ENCODE measurements at regions not wholly inside any gene's neighbourhood (a gene's known extent, or its start where the extent isn't known, plus 50 kb on each side); places are given as distances from the start of the nearest gene placed in this dataset.

DNA sequence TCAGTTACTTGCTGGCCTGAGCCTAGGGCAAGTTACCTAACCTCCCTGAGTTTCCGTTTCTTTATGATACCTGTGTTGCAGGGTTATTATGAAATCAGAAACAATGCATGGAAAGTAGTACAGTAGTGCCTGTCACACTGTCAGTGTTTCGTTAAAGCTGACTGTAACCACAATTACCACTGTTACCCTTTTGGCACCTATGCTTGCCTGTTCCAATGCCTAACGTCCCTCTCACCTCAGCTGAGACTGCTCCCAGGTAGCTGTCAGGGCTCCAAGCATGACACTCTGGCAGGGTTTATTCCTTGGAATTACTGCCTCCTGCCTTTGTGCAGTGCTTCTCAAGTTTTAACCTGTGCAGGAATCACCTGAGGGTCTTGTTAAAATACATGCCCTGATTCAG, 135.2 kb upstream of the RBMS1 start:
- POLR2A ChIA-PET: no interaction called here
- peaks cover 16% of the 10 kb centered on the region for H3K9me3 Mint-ChIP-seq
- ATAC-seq (no peak), DNase-seq (ENCODE audit: low spot score) (no peak)
- CTCF ChIA-PET: interaction anchor here (1.1 kb wide), 1 partner anchor 47 kb away, joined by 3 read pairs; no protein-coding TSS in a partner anchor
- H3K27ac Mint-ChIP-seq: no peak overlapping the region
- H3K27me3 Mint-ChIP-seq (ENCODE audit: low read depth): peaks cover 2% of the 10 kb centered on the region
- TF ChIP-seq ELF4 (CRISPR knock-in tag; IDR thresholded peaks at IDR 0.05; ENCODE audit: low read depth) (no peak), ESRRA (CRISPR knock-in tag; IDR thresholded peaks at IDR 0.05; ENCODE audit: borderline replicate concordance) (no peak), NFYB (CRISPR knock-in tag; conservative IDR thresholded peaks at IDR 0.05; ENCODE audit: low read depth) (no peak), RELA (CRISPR knock-in tag; IDR thresholded peaks at IDR 0.05; ENCODE audit: borderline replicate concordance) (no peak), MYBL2 (CRISPR knock-in tag; IDR thresholded peaks at IDR 0.05) (no peak), TCF7 (CRISPR knock-in tag; IDR thresholded peaks at IDR 0.05; ENCODE audit: low read depth) (no peak), ZNF396 (CRISPR knock-in tag; IDR thresholded peaks at IDR 0.05; ENCODE audit: borderline replicate concordance) (no peak), RORB (CRISPR knock-in tag; IDR thresholded peaks at IDR 0.05) (no peak), CREM (CRISPR knock-in tag; IDR thresholded peaks at IDR 0.05) (no peak)
- TF ChIP-seq, protein P1, sequence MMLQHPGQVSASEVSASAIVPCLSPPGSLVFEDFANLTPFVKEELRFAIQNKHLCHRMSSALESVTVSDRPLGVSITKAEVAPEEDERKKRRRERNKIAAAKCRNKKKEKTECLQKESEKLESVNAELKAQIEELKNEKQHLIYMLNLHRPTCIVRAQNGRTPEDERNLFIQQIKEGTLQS (CRISPR knock-in tag; conservative IDR thresholded peaks at IDR 0.05): no peak
- TF ChIP-seq, protein P2, sequence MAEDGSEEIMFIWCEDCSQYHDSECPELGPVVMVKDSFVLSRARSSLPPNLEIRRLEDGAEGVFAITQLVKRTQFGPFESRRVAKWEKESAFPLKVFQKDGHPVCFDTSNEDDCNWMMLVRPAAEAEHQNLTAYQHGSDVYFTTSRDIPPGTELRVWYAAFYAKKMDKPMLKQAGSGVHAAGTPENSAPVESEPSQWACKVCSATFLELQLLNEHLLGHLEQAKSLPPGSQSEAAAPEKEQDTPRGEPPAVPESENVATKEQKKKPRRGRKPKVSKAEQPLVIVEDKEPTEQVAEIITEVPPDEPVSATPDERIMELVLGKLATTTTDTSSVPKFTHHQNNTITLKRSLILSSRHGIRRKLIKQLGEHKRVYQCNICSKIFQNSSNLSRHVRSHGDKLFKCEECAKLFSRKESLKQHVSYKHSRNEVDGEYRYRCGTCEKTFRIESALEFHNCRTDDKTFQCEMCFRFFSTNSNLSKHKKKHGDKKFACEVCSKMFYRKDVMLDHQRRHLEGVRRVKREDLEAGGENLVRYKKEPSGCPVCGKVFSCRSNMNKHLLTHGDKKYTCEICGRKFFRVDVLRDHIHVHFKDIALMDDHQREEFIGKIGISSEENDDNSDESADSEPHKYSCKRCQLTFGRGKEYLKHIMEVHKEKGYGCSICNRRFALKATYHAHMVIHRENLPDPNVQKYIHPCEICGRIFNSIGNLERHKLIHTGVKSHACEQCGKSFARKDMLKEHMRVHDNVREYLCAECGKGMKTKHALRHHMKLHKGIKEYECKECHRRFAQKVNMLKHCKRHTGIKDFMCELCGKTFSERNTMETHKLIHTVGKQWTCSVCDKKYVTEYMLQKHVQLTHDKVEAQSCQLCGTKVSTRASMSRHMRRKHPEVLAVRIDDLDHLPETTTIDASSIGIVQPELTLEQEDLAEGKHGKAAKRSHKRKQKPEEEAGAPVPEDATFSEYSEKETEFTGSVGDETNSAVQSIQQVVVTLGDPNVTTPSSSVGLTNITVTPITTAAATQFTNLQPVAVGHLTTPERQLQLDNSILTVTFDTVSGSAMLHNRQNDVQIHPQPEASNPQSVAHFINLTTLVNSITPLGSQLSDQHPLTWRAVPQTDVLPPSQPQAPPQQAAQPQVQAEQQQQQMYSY (CRISPR knock-in tag; IDR thresholded peaks at IDR 0.05): no peak
- TF ChIP-seq, protein P3, sequence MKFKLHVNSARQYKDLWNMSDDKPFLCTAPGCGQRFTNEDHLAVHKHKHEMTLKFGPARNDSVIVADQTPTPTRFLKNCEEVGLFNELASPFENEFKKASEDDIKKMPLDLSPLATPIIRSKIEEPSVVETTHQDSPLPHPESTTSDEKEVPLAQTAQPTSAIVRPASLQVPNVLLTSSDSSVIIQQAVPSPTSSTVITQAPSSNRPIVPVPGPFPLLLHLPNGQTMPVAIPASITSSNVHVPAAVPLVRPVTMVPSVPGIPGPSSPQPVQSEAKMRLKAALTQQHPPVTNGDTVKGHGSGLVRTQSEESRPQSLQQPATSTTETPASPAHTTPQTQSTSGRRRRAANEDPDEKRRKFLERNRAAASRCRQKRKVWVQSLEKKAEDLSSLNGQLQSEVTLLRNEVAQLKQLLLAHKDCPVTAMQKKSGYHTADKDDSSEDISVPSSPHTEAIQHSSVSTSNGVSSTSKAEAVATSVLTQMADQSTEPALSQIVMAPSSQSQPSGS (CRISPR knock-in tag; IDR thresholded peaks at IDR 0.05; ENCODE audit: borderline replicate concordance, low read depth): no peak
- TF ChIP-seq, protein P4, sequence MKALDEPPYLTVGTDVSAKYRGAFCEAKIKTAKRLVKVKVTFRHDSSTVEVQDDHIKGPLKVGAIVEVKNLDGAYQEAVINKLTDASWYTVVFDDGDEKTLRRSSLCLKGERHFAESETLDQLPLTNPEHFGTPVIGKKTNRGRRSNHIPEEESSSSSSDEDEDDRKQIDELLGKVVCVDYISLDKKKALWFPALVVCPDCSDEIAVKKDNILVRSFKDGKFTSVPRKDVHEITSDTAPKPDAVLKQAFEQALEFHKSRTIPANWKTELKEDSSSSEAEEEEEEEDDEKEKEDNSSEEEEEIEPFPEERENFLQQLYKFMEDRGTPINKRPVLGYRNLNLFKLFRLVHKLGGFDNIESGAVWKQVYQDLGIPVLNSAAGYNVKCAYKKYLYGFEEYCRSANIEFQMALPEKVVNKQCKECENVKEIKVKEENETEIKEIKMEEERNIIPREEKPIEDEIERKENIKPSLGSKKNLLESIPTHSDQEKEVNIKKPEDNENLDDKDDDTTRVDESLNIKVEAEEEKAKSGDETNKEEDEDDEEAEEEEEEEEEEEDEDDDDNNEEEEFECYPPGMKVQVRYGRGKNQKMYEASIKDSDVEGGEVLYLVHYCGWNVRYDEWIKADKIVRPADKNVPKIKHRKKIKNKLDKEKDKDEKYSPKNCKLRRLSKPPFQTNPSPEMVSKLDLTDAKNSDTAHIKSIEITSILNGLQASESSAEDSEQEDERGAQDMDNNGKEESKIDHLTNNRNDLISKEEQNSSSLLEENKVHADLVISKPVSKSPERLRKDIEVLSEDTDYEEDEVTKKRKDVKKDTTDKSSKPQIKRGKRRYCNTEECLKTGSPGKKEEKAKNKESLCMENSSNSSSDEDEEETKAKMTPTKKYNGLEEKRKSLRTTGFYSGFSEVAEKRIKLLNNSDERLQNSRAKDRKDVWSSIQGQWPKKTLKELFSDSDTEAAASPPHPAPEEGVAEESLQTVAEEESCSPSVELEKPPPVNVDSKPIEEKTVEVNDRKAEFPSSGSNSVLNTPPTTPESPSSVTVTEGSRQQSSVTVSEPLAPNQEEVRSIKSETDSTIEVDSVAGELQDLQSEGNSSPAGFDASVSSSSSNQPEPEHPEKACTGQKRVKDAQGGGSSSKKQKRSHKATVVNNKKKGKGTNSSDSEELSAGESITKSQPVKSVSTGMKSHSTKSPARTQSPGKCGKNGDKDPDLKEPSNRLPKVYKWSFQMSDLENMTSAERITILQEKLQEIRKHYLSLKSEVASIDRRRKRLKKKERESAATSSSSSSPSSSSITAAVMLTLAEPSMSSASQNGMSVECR (CRISPR knock-in tag; IDR thresholded peaks at IDR 0.05; ENCODE audit: borderline replicate concordance): no peak
- TF ChIP-seq, protein P5, sequence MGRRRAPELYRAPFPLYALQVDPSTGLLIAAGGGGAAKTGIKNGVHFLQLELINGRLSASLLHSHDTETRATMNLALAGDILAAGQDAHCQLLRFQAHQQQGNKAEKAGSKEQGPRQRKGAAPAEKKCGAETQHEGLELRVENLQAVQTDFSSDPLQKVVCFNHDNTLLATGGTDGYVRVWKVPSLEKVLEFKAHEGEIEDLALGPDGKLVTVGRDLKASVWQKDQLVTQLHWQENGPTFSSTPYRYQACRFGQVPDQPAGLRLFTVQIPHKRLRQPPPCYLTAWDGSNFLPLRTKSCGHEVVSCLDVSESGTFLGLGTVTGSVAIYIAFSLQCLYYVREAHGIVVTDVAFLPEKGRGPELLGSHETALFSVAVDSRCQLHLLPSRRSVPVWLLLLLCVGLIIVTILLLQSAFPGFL (CRISPR knock-in tag; IDR thresholded peaks at IDR 0.05; ENCODE audit: borderline replicate concordance): no peak
- TF ChIP-seq, protein P6, sequence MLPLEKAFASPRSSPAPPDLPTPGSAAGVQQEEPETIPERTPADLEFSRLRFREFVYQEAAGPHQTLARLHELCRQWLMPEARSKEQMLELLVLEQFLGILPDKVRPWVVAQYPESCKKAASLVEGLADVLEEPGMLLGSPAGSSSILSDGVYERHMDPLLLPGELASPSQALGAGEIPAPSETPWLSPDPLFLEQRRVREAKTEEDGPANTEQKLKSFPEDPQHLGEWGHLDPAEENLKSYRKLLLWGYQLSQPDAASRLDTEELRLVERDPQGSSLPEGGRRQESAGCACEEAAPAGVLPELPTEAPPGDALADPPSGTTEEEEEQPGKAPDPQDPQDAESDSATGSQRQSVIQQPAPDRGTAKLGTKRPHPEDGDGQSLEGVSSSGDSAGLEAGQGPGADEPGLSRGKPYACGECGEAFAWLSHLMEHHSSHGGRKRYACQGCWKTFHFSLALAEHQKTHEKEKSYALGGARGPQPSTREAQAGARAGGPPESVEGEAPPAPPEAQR (CRISPR knock-in tag; IDR thresholded peaks at IDR 0.05): no peak
- TF ChIP-seq, protein P7, sequence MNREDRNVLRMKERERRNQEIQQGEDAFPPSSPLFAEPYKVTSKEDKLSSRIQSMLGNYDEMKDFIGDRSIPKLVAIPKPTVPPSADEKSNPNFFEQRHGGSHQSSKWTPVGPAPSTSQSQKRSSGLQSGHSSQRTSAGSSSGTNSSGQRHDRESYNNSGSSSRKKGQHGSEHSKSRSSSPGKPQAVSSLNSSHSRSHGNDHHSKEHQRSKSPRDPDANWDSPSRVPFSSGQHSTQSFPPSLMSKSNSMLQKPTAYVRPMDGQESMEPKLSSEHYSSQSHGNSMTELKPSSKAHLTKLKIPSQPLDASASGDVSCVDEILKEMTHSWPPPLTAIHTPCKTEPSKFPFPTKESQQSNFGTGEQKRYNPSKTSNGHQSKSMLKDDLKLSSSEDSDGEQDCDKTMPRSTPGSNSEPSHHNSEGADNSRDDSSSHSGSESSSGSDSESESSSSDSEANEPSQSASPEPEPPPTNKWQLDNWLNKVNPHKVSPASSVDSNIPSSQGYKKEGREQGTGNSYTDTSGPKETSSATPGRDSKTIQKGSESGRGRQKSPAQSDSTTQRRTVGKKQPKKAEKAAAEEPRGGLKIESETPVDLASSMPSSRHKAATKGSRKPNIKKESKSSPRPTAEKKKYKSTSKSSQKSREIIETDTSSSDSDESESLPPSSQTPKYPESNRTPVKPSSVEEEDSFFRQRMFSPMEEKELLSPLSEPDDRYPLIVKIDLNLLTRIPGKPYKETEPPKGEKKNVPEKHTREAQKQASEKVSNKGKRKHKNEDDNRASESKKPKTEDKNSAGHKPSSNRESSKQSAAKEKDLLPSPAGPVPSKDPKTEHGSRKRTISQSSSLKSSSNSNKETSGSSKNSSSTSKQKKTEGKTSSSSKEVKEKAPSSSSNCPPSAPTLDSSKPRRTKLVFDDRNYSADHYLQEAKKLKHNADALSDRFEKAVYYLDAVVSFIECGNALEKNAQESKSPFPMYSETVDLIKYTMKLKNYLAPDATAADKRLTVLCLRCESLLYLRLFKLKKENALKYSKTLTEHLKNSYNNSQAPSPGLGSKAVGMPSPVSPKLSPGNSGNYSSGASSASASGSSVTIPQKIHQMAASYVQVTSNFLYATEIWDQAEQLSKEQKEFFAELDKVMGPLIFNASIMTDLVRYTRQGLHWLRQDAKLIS (CRISPR knock-in tag; IDR thresholded peaks at IDR 0.05; ENCODE audit: borderline replicate concordance): no peak
- TF ChIP-seq, protein P8, sequence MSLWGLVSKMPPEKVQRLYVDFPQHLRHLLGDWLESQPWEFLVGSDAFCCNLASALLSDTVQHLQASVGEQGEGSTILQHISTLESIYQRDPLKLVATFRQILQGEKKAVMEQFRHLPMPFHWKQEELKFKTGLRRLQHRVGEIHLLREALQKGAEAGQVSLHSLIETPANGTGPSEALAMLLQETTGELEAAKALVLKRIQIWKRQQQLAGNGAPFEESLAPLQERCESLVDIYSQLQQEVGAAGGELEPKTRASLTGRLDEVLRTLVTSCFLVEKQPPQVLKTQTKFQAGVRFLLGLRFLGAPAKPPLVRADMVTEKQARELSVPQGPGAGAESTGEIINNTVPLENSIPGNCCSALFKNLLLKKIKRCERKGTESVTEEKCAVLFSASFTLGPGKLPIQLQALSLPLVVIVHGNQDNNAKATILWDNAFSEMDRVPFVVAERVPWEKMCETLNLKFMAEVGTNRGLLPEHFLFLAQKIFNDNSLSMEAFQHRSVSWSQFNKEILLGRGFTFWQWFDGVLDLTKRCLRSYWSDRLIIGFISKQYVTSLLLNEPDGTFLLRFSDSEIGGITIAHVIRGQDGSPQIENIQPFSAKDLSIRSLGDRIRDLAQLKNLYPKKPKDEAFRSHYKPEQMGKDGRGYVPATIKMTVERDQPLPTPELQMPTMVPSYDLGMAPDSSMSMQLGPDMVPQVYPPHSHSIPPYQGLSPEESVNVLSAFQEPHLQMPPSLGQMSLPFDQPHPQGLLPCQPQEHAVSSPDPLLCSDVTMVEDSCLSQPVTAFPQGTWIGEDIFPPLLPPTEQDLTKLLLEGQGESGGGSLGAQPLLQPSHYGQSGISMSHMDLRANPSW (CRISPR knock-in tag; conservative IDR thresholded peaks at IDR 0.05; ENCODE audit: low read depth): no peak
- H3K36me3 Mint-ChIP-seq: no peaks in the 10 kb centered on the region; the same call in 1 of the 2 replicates
- peaks cover 14% of the 10 kb centered on the region for H3K4me1 Mint-ChIP-seq
- H3K4me3 Mint-ChIP-seq: no peak overlapping the region
